NCI-H2227 treated with DMSO at 0.1 percent for 48 hours (cell line): ENCODE measurements at regions not wholly inside any gene's neighbourhood (a gene's known extent, or its start where the extent isn't known, plus 50 kb on each side); places are given as distances from the start of the nearest gene placed in this dataset.

Experiments used
- DNase-seq: peaks from one replicate; lab custom pipeline; 2025; lab: John Stamatoyannopoulos, UW

GRCh38 chr13:50576156-50576555 lies 267.3 kb downstream of the DLEU7 start:
- no peak for DNase-seq

GRCh38 chr13:50577806-50578205 lies 265.7 kb downstream of the DLEU7 start:
- peak; percentile 9 for DNase-seq

- DNase-seq: no peak
Measured at GRCh38 chr13:50580684-50581305, 262.7 kb downstream of the DLEU7 start.

- DNase-seq: no peak
Measured at GRCh38 chr13:50581586-50582196, 261.8 kb downstream of the DLEU7 start.

- DNase-seq: no peak
Measured at GRCh38 chr13:50584856-50585580, 258.5 kb downstream of the DLEU7 start.

- DNase-seq: no peak
Measured at GRCh38 chr13:50585674-50586413, 257.6 kb downstream of the DLEU7 start.

- no peak for DNase-seq
Measured at GRCh38 chr13:50586414-50587083, 256.9 kb downstream of the DLEU7 start.

GRCh38 chr13:50587115-50587514 lies 256.4 kb downstream of the DLEU7 start:
- no peak for DNase-seq

- no peak for DNase-seq
Measured at GRCh38 chr13:50587645-50588373, 255.7 kb downstream of the DLEU7 start.

- DNase-seq: no peak
Measured at GRCh38 chr13:50588491-50589130, 254.9 kb downstream of the DLEU7 start.

- DNase-seq: no peak
Measured at GRCh38 chr13:50589139-50589538, 254.4 kb downstream of the DLEU7 start.

- DNase-seq: no peak
Measured at GRCh38 chr13:50589651-50590054, 253.8 kb downstream of the DLEU7 start.

- no peak for DNase-seq
Measured at GRCh38 chr13:50592412-50593155, 250.9 kb downstream of the DLEU7 start.

- no peak for DNase-seq
Measured at GRCh38 chr13:50593207-50593606, 250.3 kb downstream of the DLEU7 start.

- DNase-seq: no peak
Measured at GRCh38 chr13:50594276-50595051, 249.0 kb downstream of the DLEU7 start.

GRCh38 chr13:50595196-50595595 lies 248.3 kb downstream of the DLEU7 start:
- DNase-seq: no peak

- no peak for DNase-seq
Measured at GRCh38 chr13:50596156-50596555, 247.3 kb downstream of the DLEU7 start.

GRCh38 chr13:50596776-50597203 lies 246.7 kb downstream of the DLEU7 start:
- DNase-seq: no peak

- no peak for DNase-seq
Measured at GRCh38 chr13:50598338-50598737, 245.2 kb downstream of the DLEU7 start.
